Astrocyte of the cerebellum (primary cell): ENCODE measurements at regions not wholly inside any gene's neighbourhood (a gene's known extent, or its start where the extent isn't known, plus 50 kb on each side); places are given as distances from the start of the nearest gene placed in this dataset.

ENCODE experiments used
- DNase-seq: peaks from one replicate; pipeline ENCODE4 v3.0.0-alpha.2; 2011; ENCODE audit warnings: low read depth
- H3K4me3 ChIP-seq: 2 replicates; pipeline ENCODE4 v1.5.1; 2011; ENCODE audit warnings: mild to moderate bottlenecking, low read depth, low read length, moderate library complexity
- in situ Hi-C: cut with HindIII; loops from 2 replicates; pipeline ENCODE4 v1.10.0; 2017; ENCODE audit warnings: low sequenced_read_pairs
- TF ChIP-seq, protein P1 (sequence below): IDR thresholded peaks from 2 replicates; pipeline ENCODE4 v1.5.1; 2012; ENCODE audit warnings: low read length, low read depth, moderate library complexity, mild to moderate bottlenecking; ENCODE audit errors: missing control alignments

DNA sequence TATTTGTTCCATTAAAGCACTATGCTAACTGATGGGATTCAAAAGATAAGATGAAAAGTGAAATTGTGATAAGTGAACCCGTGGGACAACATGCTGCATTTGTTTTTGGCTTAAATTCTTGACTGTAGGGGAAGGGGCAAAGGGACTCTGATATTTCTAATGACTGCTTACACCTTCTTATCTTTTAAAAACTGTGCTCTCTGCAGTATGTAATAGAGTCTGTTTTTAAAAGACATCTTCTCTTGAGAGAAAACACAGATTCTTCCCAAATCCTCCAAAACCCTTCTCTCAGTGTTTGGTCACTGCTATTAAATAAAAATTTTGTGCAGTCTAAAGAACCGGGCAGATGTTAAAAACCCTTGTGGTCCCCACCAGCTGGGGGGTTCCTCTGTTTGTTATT is 327.8 kb upstream of the FANCL start:
- H3K4me3 ChIP-seq, result no peak overlapping the region
- in situ Hi-C loops, result no loop called here
- no peak for DNase-seq
- TF ChIP-seq, protein P1, sequence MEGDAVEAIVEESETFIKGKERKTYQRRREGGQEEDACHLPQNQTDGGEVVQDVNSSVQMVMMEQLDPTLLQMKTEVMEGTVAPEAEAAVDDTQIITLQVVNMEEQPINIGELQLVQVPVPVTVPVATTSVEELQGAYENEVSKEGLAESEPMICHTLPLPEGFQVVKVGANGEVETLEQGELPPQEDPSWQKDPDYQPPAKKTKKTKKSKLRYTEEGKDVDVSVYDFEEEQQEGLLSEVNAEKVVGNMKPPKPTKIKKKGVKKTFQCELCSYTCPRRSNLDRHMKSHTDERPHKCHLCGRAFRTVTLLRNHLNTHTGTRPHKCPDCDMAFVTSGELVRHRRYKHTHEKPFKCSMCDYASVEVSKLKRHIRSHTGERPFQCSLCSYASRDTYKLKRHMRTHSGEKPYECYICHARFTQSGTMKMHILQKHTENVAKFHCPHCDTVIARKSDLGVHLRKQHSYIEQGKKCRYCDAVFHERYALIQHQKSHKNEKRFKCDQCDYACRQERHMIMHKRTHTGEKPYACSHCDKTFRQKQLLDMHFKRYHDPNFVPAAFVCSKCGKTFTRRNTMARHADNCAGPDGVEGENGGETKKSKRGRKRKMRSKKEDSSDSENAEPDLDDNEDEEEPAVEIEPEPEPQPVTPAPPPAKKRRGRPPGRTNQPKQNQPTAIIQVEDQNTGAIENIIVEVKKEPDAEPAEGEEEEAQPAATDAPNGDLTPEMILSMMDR, result no peak

DNA sequence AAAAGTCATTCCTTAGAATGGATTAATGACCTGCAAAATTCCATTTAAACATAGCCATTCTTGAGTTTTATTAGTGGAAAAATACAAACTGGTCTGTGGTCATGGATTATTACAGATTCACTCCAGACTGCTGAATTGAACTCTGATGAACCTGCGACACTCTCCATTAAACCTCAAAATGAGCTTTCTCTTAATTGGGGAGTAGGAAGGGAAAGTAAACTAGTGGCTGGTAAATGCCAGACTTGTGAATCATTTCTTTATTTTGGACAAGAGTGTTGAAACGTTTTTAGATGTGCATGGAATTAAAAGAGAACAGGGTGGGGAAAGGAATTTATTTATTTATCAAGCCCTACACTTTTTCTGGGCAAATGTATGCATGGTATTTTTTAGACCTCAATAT is 321.2 kb upstream of the FANCL start:
- no peak overlapping the region for H3K4me3 ChIP-seq
- DNase-seq, result peak; percentile 69
- TF ChIP-seq, protein P1, result no peak
- in situ Hi-C loops, result no loop called here

DNA sequence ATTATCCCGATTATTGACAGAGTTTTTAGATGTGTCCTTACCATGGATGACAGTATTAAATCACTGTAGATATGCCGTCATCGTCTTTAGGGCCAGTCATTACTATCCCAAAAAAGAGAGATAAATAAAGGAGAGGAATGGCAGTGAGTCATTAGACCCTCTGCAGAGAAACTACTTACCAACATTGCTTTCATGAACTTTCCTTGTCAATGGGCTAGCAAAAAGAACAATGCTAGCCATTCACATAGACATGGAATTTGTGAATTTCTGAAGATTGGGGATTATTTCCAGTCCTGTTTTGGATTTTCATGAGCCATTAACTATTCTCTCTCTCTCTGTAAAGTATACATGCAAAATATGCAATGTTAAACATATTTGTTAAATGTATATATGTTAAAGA is 319.4 kb upstream of the FANCL start:
- no peak for DNase-seq
- in situ Hi-C loops, result no loop called here
- TF ChIP-seq, protein P1, result no peak
- no peak overlapping the region for H3K4me3 ChIP-seq

DNA sequence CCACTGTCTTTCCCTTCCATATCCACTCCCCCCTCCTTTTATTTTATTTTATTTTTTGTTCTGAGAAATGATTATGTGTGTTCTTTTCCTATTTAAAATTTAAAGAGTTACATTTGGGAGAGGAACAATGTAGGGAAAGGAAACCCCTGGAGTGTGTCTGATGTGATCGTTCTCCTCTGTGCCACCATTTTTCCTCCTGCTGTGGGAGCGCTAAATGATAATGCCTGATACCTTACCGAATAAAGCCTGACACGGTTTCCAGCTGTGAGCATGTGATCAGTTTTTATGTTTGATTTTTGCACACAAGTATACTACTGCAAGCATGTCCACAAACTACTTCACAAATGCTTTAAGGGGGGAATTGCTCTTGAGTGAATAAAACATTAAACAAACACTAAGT is 317.8 kb upstream of the FANCL start:
- in situ Hi-C loops, result no loop called here
- no peak for DNase-seq
- no peak overlapping the region for H3K4me3 ChIP-seq
- TF ChIP-seq, protein P1, result no peak

DNA sequence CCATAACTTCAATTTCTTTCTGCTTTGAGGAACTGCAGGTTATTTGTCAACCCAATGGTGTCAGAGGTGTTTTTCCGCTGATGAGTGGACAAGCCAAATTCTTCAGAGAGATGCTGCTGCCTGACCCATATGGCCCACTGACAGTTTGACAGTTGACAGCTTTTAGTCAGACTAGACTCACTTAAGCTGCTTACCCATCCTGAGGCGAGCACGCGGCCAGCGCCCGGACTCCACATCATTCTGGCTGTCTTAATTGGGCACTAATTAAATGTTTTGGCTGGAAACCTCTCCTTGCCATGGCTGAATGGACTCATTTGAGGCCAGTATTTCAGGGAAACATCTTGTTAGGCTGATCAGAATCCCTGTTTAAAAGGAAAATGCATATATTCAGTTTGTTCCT is 316.1 kb upstream of the FANCL start:
- in situ Hi-C loops, result no loop called here

DNA sequence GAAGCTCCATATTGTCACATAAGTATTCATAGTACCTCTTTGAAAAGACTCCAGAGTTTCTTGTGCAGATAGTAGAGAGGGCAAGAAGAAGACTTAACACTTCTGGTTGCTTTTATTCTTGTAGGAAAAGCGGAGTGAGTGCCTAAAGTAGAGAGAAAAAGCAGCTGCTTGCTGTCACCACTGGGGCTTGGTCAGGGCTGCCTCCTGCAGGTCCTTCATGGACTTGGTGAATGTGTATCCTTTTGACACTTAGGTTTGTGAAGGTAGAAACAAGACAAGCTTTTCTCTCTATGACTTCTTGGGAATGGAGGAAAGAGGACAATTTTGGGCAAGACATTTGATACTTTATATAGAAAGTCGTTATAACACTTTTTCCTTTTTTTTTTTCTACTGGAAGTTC is 312.8 kb upstream of the FANCL start:
- no peak for DNase-seq
- no peak overlapping the region for H3K4me3 ChIP-seq
- TF ChIP-seq, protein P1, result no peak
- in situ Hi-C loops, result no loop called here

More for the DNA sequence above, 316.1 kb upstream of the FANCL start:
- H3K4me3 ChIP-seq, result no peak overlapping the region
- DNase-seq, result no peak
- TF ChIP-seq, protein P1, result no peak

DNA sequence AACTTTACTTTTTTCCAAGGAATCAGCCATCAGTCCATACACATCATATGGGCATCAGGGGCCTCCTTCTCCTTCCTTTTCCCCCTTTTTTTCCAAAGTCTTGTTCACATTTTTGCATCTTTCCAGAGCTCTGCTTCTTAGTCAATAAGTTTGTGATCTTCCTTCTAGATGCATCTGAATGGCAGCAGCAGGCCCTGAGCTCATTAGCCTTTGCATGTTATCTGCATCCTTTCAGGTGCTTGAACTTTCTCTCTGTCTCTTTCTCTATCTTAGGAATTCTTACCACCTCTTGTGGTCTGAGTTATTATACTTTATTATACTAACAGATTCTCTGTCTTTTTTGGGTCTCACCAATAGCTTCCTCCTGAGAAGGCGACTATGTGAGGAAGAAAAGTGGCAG is 312.4 kb upstream of the FANCL start:
- no peak overlapping the region for H3K4me3 ChIP-seq
- TF ChIP-seq, protein P1, result no peak
- no peak for DNase-seq
- in situ Hi-C loops, result no loop called here
